ENCODE measurements at regions not wholly inside any gene's neighbourhood (a gene's known extent, or its start where the extent isn't known, plus 50 kb on each side); places are given as distances from the start of the nearest gene placed in this dataset.

GRCh38 chr13:104253063-104253680, 1187.0 kb upstream of the SLC10A2 start:
- no peak overlapping the region for H3K4me3 Mint-ChIP-seq
- no peaks in the 10 kb centered on the region for H3K27me3 Mint-ChIP-seq
- H3K36me3 Mint-ChIP-seq (ENCODE audit: low read depth), result no peaks in the 10 kb centered on the region
- ATAC-seq, result no peak
- no peaks in the 10 kb centered on the region for H3K9me3 Mint-ChIP-seq
- no peaks in the 10 kb centered on the region for H3K4me1 Mint-ChIP-seq
- no peak for DNase-seq
- H3K27ac Mint-ChIP-seq, result no peak overlapping the region

- no peaks in the 10 kb centered on the region for H3K9me3 Mint-ChIP-seq
- DNase-seq, result no peak
- H3K4me1 Mint-ChIP-seq, result no peaks in the 10 kb centered on the region
- no peak for ATAC-seq
- no peak overlapping the region for H3K27ac Mint-ChIP-seq
- H3K36me3 Mint-ChIP-seq (ENCODE audit: low read depth), result no peaks in the 10 kb centered on the region
- no peaks in the 10 kb centered on the region for H3K27me3 Mint-ChIP-seq
- no peak overlapping the region for H3K4me3 Mint-ChIP-seq
Observed at GRCh38 chr13:104251931-104252330, 1185.7 kb upstream of the SLC10A2 start.

- DNase-seq, result no peak
- H3K4me3 Mint-ChIP-seq, result no peak overlapping the region
- H3K27me3 Mint-ChIP-seq, result no peaks in the 10 kb centered on the region
- H3K4me1 Mint-ChIP-seq, result no peaks in the 10 kb centered on the region
- H3K9me3 Mint-ChIP-seq, result no peaks in the 10 kb centered on the region
- no peak for ATAC-seq
- H3K36me3 Mint-ChIP-seq (ENCODE audit: low read depth), result no peaks in the 10 kb centered on the region
- no peak overlapping the region for H3K27ac Mint-ChIP-seq
Observed at GRCh38 chr13:104246955-104247354, 1180.7 kb upstream of the SLC10A2 start.

DNA sequence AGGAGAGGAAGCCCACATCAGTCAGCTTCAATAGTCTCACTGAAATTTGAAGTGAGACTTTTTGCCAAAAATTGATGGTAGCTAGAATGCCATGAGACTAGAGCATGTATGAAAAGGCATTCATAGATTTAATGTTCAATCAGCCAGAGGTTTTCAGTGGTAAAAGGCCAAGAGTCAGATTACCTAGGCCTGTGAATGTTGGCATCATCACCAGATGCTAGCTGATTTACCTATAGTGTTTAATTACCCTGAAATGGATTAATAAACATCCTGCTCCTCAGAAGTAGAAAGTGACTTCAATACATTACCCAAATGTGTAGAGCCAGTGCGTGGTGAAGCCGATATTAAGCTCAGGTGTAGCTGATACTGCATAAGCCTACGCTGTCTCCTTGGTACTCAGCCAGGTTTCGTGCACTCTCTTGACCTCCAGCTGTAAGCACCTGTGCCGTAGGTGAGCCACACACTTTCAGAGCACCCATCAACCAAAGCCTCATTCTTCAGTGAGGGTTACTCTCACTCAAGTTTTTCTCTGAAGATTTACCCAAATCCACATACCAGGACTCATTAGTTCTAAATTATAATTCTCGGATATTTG, 1140.3 kb upstream of the SLC10A2 start:
- H3K4me3 Mint-ChIP-seq, result no peak overlapping the region
- H3K27ac Mint-ChIP-seq, result no peak overlapping the region
- H3K9me3 Mint-ChIP-seq, result peaks cover 17% of the 10 kb centered on the region
- H3K4me1 Mint-ChIP-seq, result no peaks in the 10 kb centered on the region
- no peaks in the 10 kb centered on the region for H3K36me3 Mint-ChIP-seq (ENCODE audit: low read depth)
- no peaks in the 10 kb centered on the region for H3K27me3 Mint-ChIP-seq
- DNase-seq (no peak), ATAC-seq (no peak)

- ATAC-seq (no peak), DNase-seq (no peak)
- Mint-ChIP-seq H3K27me3 (no peaks in the 10 kb centered on the region), H3K9me3 (peaks cover 17% of the 10 kb centered on the region), H3K4me3 (no peak overlapping the region), H3K27ac (no peak overlapping the region), H3K4me1 (no peaks in the 10 kb centered on the region), H3K36me3 (ENCODE audit: low read depth) (no peaks in the 10 kb centered on the region)
Observed at GRCh38 chr13:104204177-104204576, 1138.0 kb upstream of the SLC10A2 start.

DNA sequence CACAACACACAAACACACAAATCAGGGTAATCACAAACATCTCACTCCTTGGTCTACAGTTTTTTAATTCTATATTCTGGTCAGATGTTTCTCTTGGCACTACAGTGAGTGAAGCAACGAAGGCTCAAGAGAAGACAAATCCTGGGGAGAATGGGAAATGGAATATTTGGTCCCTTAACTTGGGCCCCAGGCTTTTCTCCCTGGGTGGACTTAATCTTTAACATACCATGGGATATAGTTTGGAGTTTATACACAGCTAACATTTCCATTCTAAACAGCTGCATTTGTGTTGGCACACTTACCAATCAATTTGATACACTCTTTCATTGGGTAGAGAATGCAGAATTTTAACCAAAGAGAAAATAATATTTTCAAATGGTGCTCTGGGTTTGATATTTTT, 1132.6 kb upstream of the SLC10A2 start:
- H3K36me3 Mint-ChIP-seq (ENCODE audit: low read depth), result no peaks in the 10 kb centered on the region

GRCh38 chr13:104196611-104197010, 1130.4 kb upstream of the SLC10A2 start:
- ATAC-seq (no peak), DNase-seq (no peak)
- Mint-ChIP-seq H3K27ac (no peak overlapping the region), H3K36me3 (ENCODE audit: low read depth) (no peaks in the 10 kb centered on the region), H3K9me3 (peaks cover 5% of the 10 kb centered on the region), H3K4me3 (no peak overlapping the region), H3K4me1 (no peaks in the 10 kb centered on the region), H3K27me3 (no peaks in the 10 kb centered on the region)

More for the DNA sequence above, 1132.6 kb upstream of the SLC10A2 start:
- Mint-ChIP-seq H3K4me3 (no peak overlapping the region), H3K4me1 (no peaks in the 10 kb centered on the region), H3K27ac (no peak overlapping the region), H3K27me3 (no peaks in the 10 kb centered on the region), H3K9me3 (peaks cover 8% of the 10 kb centered on the region)
- DNase-seq (no peak), ATAC-seq (no peak)

GRCh38 chr13:104181526-104182231, 1115.5 kb upstream of the SLC10A2 start:
- H3K9me3 Mint-ChIP-seq, result peaks cover 13% of the 10 kb centered on the region
- no peaks in the 10 kb centered on the region for H3K27me3 Mint-ChIP-seq
- H3K4me1 Mint-ChIP-seq, result no peaks in the 10 kb centered on the region
- H3K36me3 Mint-ChIP-seq (ENCODE audit: low read depth), result no peaks in the 10 kb centered on the region
- no peak overlapping the region for H3K4me3 Mint-ChIP-seq
- ATAC-seq (no peak), DNase-seq (no peak)
- H3K27ac Mint-ChIP-seq, result no peak overlapping the region

DNA sequence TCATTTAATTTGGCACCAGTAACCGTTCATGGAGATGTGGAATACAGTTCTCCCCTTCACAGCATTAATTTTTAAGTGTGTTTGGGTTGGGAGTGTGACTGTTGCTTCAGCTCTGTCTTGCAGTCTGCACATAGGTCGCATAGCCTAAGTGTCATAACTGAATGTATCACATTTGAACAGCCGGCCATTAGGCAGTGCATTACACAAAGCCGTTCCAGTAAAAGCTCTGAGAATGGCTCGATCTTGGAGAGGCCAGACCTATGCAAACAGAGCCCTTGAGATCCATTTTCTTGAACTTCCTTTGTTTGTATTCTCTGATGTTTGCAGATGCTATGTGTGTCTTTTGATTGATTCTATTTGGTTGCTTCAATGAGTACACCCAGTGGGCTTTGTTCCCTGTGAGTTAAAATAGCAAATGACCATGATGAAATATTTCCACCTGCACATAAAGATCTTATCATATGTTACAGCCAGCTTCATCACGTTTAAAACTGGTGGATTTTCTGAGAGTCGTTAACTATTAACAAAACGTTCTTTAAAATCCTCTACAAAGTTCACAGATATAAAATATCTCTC, 1104.9 kb upstream of the SLC10A2 start:
- Mint-ChIP-seq H3K4me1 (no peaks in the 10 kb centered on the region), H3K27me3 (no peaks in the 10 kb centered on the region), H3K9me3 (no peaks in the 10 kb centered on the region), H3K4me3 (no peak overlapping the region), H3K36me3 (ENCODE audit: low read depth) (no peaks in the 10 kb centered on the region), H3K27ac (no peak overlapping the region)
- ATAC-seq (no peak), DNase-seq (no peak)

DNA sequence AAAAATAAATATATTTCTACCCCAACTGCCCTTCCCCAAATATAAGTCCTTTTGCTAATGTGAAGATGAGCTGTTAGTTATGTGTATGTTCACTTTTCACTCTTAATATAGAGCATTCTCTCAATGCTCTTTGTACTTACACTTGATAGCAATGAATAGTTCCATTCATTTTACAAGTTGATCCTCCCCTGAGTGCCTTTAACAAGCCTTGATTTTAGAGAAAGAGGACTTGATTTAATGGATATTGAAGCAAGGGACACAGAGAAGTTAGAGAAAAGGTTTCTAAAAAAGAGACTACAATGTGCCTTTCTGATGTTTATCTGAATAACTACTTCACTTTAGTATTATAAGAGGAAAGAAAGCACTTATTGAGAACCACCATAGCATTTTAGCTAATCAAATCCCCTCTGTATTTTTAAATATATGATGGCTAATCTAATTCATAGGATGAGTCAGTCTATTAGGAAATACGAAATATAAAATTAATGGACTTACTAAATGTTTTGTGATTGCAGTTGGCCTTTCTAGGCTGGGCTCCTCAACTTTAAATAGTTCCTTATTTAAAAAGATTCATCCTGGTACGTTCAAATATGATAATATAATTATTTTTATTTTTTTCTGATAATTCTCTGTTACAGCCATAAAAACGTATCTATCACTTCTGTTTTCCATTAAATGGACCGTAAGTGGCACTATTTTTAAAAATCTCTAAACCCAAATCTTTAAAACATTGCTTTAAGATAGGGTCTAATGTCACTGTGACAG, 1097.8 kb upstream of the SLC10A2 start:
- DNase-seq (no peak), ATAC-seq (no peak)
- H3K4me1 Mint-ChIP-seq, result no peaks in the 10 kb centered on the region
- no peak overlapping the region for H3K27ac Mint-ChIP-seq
- no peaks in the 10 kb centered on the region for H3K36me3 Mint-ChIP-seq (ENCODE audit: low read depth)
- H3K27me3 Mint-ChIP-seq, result peaks cover 1% of the 10 kb centered on the region
- H3K4me3 Mint-ChIP-seq, result no peak overlapping the region
- peaks cover 3% of the 10 kb centered on the region for H3K9me3 Mint-ChIP-seq

- H3K4me1 Mint-ChIP-seq, result no peaks in the 10 kb centered on the region
- no peak for DNase-seq
- H3K9me3 Mint-ChIP-seq, result peaks cover 10% of the 10 kb centered on the region
- no peaks in the 10 kb centered on the region for H3K36me3 Mint-ChIP-seq (ENCODE audit: low read depth)
- no peak overlapping the region for H3K27ac Mint-ChIP-seq
- peaks cover 2% of the 10 kb centered on the region for H3K27me3 Mint-ChIP-seq
- H3K4me3 Mint-ChIP-seq, result no peak overlapping the region
- ATAC-seq, result no peak
Observed at GRCh38 chr13:104160536-104160935, 1094.3 kb upstream of the SLC10A2 start.

- Mint-ChIP-seq H3K9me3 (no peaks in the 10 kb centered on the region), H3K27me3 (no peaks in the 10 kb centered on the region), H3K36me3 (ENCODE audit: low read depth) (no peaks in the 10 kb centered on the region), H3K27ac (no peak overlapping the region), H3K4me3 (no peak overlapping the region), H3K4me1 (no peaks in the 10 kb centered on the region)
- ATAC-seq (no peak), DNase-seq (no peak)
Observed at GRCh38 chr13:104143760-104144416, 1077.7 kb upstream of the SLC10A2 start.

DNA sequence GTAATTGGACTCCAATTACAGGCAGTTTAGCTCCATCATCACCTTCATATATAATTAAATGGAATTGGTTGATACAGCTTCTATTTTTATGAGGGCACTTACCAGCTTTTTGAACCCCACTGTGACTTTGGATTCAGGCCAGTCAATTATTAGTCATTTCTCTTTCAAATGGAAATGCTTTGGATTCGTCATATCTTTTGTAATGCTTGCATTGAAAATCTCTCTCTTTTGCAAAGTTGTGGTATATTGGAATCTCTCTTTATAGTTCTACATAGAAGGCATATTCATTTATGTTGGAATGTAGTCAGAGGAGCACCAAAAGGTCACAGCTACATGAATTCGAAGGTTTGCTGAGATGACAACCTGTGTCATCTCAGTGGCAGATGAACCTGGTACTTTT, 1074.3 kb upstream of the SLC10A2 start:
- Mint-ChIP-seq H3K4me1 (no peaks in the 10 kb centered on the region), H3K27ac (no peak overlapping the region), H3K9me3 (no peaks in the 10 kb centered on the region), H3K4me3 (no peak overlapping the region), H3K36me3 (ENCODE audit: low read depth) (no peaks in the 10 kb centered on the region), H3K27me3 (no peaks in the 10 kb centered on the region)
- ATAC-seq, result no peak
- no peak for DNase-seq

GRCh38 chr13:104137416-104137815, 1071.2 kb upstream of the SLC10A2 start:
- Mint-ChIP-seq H3K36me3 (ENCODE audit: low read depth) (no peaks in the 10 kb centered on the region), H3K4me3 (no peak overlapping the region), H3K27ac (no peak overlapping the region), H3K9me3 (no peaks in the 10 kb centered on the region), H3K4me1 (no peaks in the 10 kb centered on the region), H3K27me3 (no peaks in the 10 kb centered on the region)
- DNase-seq (no peak), ATAC-seq (no peak)
